Spleen (tissue), 11 donors: ENCODE measurements at regions not wholly inside any gene's neighbourhood (a gene's known extent, or its start where the extent isn't known, plus 50 kb on each side); places are given as distances from the start of the nearest gene placed in this dataset.

Experiments used
- DNase-seq: peaks from one replicate; pipeline ENCODE4 v3.0.0-alpha.2; 2020
- H3K27ac ChIP-seq, 8 donors: fragments of 200-600 bp; sonication (generic) in 7 of 8; 1 replicate in 4 of 8; 2 replicates in 4 of 8; pipeline versions ENCODE4 v1.5.0 to v1.8.0; 2016 to 2021; ENCODE audit warnings: inconsistent platforms in 4 of 8, mild to moderate bottlenecking in 4 of 8, moderate library complexity in 1 of 8
- H3K27me3 ChIP-seq, 7 donors: fragments of 200-600 bp; sonication (generic) in 6 of 7; replicated peaks in 1 of 7; 1 replicate in 4 of 7; 2 replicates in 3 of 7; pipeline versions ENCODE4 v1.5.0 to v1.8.0; 2016 to 2021; ENCODE audit warnings: inconsistent platforms in 3 of 7, mild to moderate bottlenecking in 1 of 7
- H3K36me3 ChIP-seq, 6 donors: fragments of 200-600 bp; sonication (generic) in 5 of 6; 1 replicate in 4 of 6; 2 replicates in 2 of 6; pipeline versions ENCODE4 v1.5.0 to v1.8.0; 2016 to 2021; ENCODE audit warnings: inconsistent platforms in 2 of 6
- H3K4me1 ChIP-seq, 6 donors: fragments of 200-600 bp; sonication (generic) in 5 of 6; 1 replicate in 3 of 6; 2 replicates in 3 of 6; pipeline versions ENCODE4 v1.5.0 to v1.8.0; 2016 to 2021; ENCODE audit warnings: inconsistent platforms in 3 of 6
- H3K4me3 ChIP-seq, 8 donors: fragments of 200-600 bp; sonication (generic) in 7 of 8; 1 replicate in 4 of 8; 2 replicates in 4 of 8; pipeline versions ENCODE4 v1.5.0 to v1.8.0; 2016 to 2021; ENCODE audit warnings: inconsistent platforms in 4 of 8, mild to moderate bottlenecking in 4 of 8, moderate library complexity in 2 of 8
- H3K9me3 ChIP-seq, 8 donors: fragments of 200-600 bp; sonication (generic) in 7 of 8; 1 replicate in 4 of 8; 2 replicates in 4 of 8; pipeline versions ENCODE4 v1.5.0 to v1.8.0; 2016 to 2021; ENCODE audit warnings: inconsistent platforms in 4 of 8
- CTCF ChIP-seq, 11 experiments: fragments of 200-600 bp in 7 of 11; fragments of 450-650 bp in 4 of 11; sonication (generic) in 4 of 11; IDR thresholded peaks in 8 of 11; conservative IDR thresholded peaks in 3 of 11; 1 replicate in 7 of 11; 2 replicates in 4 of 11; pipeline versions ENCODE4 v1.4.0 to v1.8.0; 2016 to 2021; ENCODE audit warnings: antibody characterized with exemption in 11 of 11, inconsistent platforms in 4 of 11, mild to moderate bottlenecking in 1 of 11
- POLR2A ChIP-seq, 3 donors: fragments of 450-650 bp; IDR thresholded peaks; one replicate each; pipeline ENCODE4 v1.5.1; 2017; ENCODE audit warnings: antibody characterized with exemption in 3 of 3, mild to moderate bottlenecking in 1 of 3
- POLR2AphosphoS5 ChIP-seq, 3 donors: sonication (generic); formaldehyde crosslinking; IDR thresholded peaks; one replicate each; pipeline ENCODE4 v1.5.1; 2017; ENCODE audit warnings: antibody characterized with exemption in 3 of 3
- WGBS, 5 donors: extraction: QIAGEN DNeasy Blood & Tissue Kit in 3 of 5; methylation state at CpG; one replicate each; pipeline versions ENCODE4 v1.1.5 to v1.1.7; 2013 to 2018; 5-methylcytosine and 5-hydroxymethylcytosine counted together
- intact Hi-C: fragments of 100-400 bp; cut with DNase I; formaldehyde crosslinking; loops from one replicate; pipeline ENCODE4 v1.15.0; 2023; ENCODE audit warnings: low total_unique reads
- donor health status: healthy with polysubstance abuse.
- donor health status: DM: no; HTN: no; CAD: no; lungs with moderate emphysema.
- donor health status: DM: no; HTN: no; CAD: no.
- donor health status: Bipolar disorder and iron deficiency.
- donor health status: healthy.
- donor health status: DM: no; HTN: no; CAD: no.
- donor health status: DM: yes; HTN: yes; CAD: no.

GRCh38 chr10:78549140-78549935 is 515.7 kb downstream of the RPS24 start:
- no peak for TF ChIP-seq CTCF (IDR thresholded peaks at IDR 0.05 in 8 of 11, conservative IDR thresholded peaks at IDR 0.05 in 3 of 11)
- TF ChIP-seq POLR2A (IDR thresholded peaks at IDR 0.05), result no peak
- TF ChIP-seq POLR2AphosphoS5 (IDR thresholded peaks at IDR 0.05), result no peak
- 74 to 83% (median 78%) methylated on average over 9 of the region's 9 CpGs for WGBS, 5 donors

GRCh38 chr10:78550090-78550489 is 516.4 kb downstream of the RPS24 start:
- no peak overlapping the region for H3K4me3 ChIP-seq
- H3K9me3 ChIP-seq, result peaks cover 0 to 10% (median 0%) of the 10 kb centered on the region in 8 donors
- no peak overlapping the region for H3K27ac ChIP-seq
- intact Hi-C loops, result no loop called here
- 80 to 95% (median 89%) methylated on average over 4 of the region's 4 CpGs for WGBS, 5 donors
- H3K36me3 ChIP-seq, result no peaks in the 10 kb centered on the region
- TF ChIP-seq CTCF (IDR thresholded peaks at IDR 0.05 in 8 of 11, conservative IDR thresholded peaks at IDR 0.05 in 3 of 11) (no peak), POLR2AphosphoS5 (IDR thresholded peaks at IDR 0.05) (no peak), POLR2A (IDR thresholded peaks at IDR 0.05) (no peak)
- peaks cover 0 to 5% (median 0%) of the 10 kb centered on the region in 7 donors for H3K27me3 ChIP-seq
- H3K4me1 ChIP-seq, result peaks cover 0 to 11% (median 0%) of the 10 kb centered on the region in 6 donors
- no peak for DNase-seq

More at GRCh38 chr10:78549140-78549935, 515.7 kb downstream of the RPS24 start:
- peaks cover 0 to 4% (median 0%) of the 10 kb centered on the region in 8 donors for H3K9me3 ChIP-seq
- H3K4me3 ChIP-seq, result no peak overlapping the region
- H3K36me3 ChIP-seq, result no peaks in the 10 kb centered on the region
- H3K27ac ChIP-seq, result no peak overlapping the region
- intact Hi-C loops, result no loop called here
- no peak for DNase-seq
- peaks cover 0 to 5% (median 0%) of the 10 kb centered on the region in 7 donors for H3K27me3 ChIP-seq
- H3K4me1 ChIP-seq, result peaks cover 0 to 11% (median 0%) of the 10 kb centered on the region in 6 donors

DNA sequence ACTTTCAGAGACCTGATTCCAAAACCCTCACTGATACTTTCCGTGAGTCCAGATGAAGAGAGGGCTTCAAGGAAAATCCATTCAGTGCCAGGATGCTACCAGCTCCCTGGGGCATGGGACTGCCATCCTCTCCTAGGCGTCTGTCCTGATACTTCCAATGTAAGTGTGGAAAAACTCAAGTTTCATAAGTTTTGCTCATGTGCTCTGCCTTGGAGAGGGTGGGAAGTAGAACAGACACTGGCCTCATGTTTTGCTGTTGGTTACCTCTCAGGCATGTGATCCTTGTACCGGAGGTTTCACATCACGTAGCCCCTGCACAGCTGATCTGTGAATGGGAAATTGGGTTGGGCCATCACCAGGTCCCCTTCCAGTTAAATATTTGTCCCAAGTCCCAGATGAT is 517.1 kb downstream of the RPS24 start:
- Histone ChIP-seq H3K4me3 (no peak overlapping the region), H3K36me3 (no peaks in the 10 kb centered on the region), H3K27me3 (peaks cover 0 to 5% (median 0%) of the 10 kb centered on the region in 7 donors), H3K9me3 (peaks cover 0 to 17% (median 0%) of the 10 kb centered on the region in 8 donors), H3K27ac (no peak overlapping the region), H3K4me1 (peaks cover 0 to 11% (median 0%) of the 10 kb centered on the region in 6 donors)
- TF ChIP-seq POLR2A (IDR thresholded peaks at IDR 0.05) (no peak), POLR2AphosphoS5 (IDR thresholded peaks at IDR 0.05) (no peak), CTCF (IDR thresholded peaks at IDR 0.05 in 8 of 11, conservative IDR thresholded peaks at IDR 0.05 in 3 of 11) (no peak)
- WGBS, 5 donors, result 77 to 98% (median 93%) methylated on average over 4 of the region's 4 CpGs
- no peak for DNase-seq
- intact Hi-C loops, result no loop called here
